HG03064 (cell line): ENCODE measurements at regions not wholly inside any gene's neighbourhood (a gene's known extent, or its start where the extent isn't known, plus 50 kb on each side); places are given as distances from the start of the nearest gene placed in this dataset.
"Not testable (repeated sequence)": the region's sequence is repeated elsewhere in the genome, so short reads cannot be mapped to it uniquely, and the experiment has no call there.

Source experiments
- ATAC-seq: cut with Tn5 transposase; IDR thresholded peaks from one replicate; pipeline ENCODE4 v1.9.1; 2021; ENCODE audit warnings: low read depth; ENCODE audit not compliant: unreplicated experiment

- ATAC-seq, result no peak
Observed at GRCh38 chr6:112457886-112458285, 110.8 kb downstream of the RFPL4B start.

GRCh38 chr6:112459758-112460304, 112.7 kb downstream of the RFPL4B start:
- ATAC-seq, result no peak

GRCh38 chr6:112464901-112465665, 118.0 kb downstream of the RFPL4B start:
- ATAC-seq, result no peak

GRCh38 chr6:112466373-112467151, 119.4 kb downstream of the RFPL4B start:
- ATAC-seq, result no peak

- no peak for ATAC-seq
Observed at GRCh38 chr6:112468359-112468758, 121.2 kb downstream of the RFPL4B start.

GRCh38 chr6:112469306-112469705, 122.2 kb downstream of the RFPL4B start:
- ATAC-seq, result no peak

GRCh38 chr6:112470376-112470775, 123.2 kb downstream of the RFPL4B start:
- ATAC-seq, result no peak

- no peak for ATAC-seq
Observed at GRCh38 chr6:112470950-112471349, 123.8 kb downstream of the RFPL4B start.

- no peak for ATAC-seq
Observed at GRCh38 chr6:112475083-112475482, 128.0 kb downstream of the RFPL4B start.

GRCh38 chr6:112477125-112477524, 130.0 kb downstream of the RFPL4B start:
- no peak for ATAC-seq

GRCh38 chr6:112478036-112478435, 130.9 kb downstream of the RFPL4B start:
- ATAC-seq, result no peak

GRCh38 chr6:112479975-112480374, 132.8 kb downstream of the RFPL4B start:
- ATAC-seq, result not testable (repeated sequence)

GRCh38 chr6:112480553-112480952, 133.4 kb downstream of the RFPL4B start:
- no peak for ATAC-seq

GRCh38 chr6:112481211-112481610, 134.1 kb downstream of the RFPL4B start:
- no peak for ATAC-seq

GRCh38 chr6:112482373-112482772, 135.2 kb downstream of the RFPL4B start:
- no peak for ATAC-seq

GRCh38 chr6:112485120-112485826, 138.1 kb downstream of the RFPL4B start:
- no peak for ATAC-seq

- no peak for ATAC-seq
Observed at GRCh38 chr6:112485827-112486212, 138.7 kb downstream of the RFPL4B start.

GRCh38 chr6:112486454-112486853, 139.3 kb downstream of the RFPL4B start:
- ATAC-seq, result no peak

- ATAC-seq, result no peak
Observed at GRCh38 chr6:112488238-112488637, 141.1 kb downstream of the RFPL4B start.

- no peak for ATAC-seq
Observed at GRCh38 chr6:112501705-112502104, 154.6 kb downstream of the RFPL4B start.
